Mammary epithelial cell (primary cell): ENCODE measurements at regions not wholly inside any gene's neighbourhood (a gene's known extent, or its start where the extent isn't known, plus 50 kb on each side); places are given as distances from the start of the nearest gene placed in this dataset.

Source experiments
- EZH2 ChIP-seq: IDR thresholded peaks from 2 replicates; pipeline ENCODE4 v1.6.1; 2012; ENCODE audit warnings: low read length, inconsistent platforms, borderline replicate concordance
- TF ChIP-seq, protein P1 (sequence below), 2 donors: IDR thresholded peaks in 1 of 2; conservative IDR thresholded peaks in 1 of 2; 2 replicates each; pipeline ENCODE4 v1.5.1; 2011 to 2012; ENCODE audit warnings: inconsistent platforms in 2 of 2, low read length in 2 of 2, mild to moderate bottlenecking in 2 of 2, control low read depth in 1 of 2, low read depth in 1 of 2; ENCODE audit not compliant: insufficient read depth in 1 of 2; ENCODE audit errors: extremely low read depth in 1 of 2

DNA sequence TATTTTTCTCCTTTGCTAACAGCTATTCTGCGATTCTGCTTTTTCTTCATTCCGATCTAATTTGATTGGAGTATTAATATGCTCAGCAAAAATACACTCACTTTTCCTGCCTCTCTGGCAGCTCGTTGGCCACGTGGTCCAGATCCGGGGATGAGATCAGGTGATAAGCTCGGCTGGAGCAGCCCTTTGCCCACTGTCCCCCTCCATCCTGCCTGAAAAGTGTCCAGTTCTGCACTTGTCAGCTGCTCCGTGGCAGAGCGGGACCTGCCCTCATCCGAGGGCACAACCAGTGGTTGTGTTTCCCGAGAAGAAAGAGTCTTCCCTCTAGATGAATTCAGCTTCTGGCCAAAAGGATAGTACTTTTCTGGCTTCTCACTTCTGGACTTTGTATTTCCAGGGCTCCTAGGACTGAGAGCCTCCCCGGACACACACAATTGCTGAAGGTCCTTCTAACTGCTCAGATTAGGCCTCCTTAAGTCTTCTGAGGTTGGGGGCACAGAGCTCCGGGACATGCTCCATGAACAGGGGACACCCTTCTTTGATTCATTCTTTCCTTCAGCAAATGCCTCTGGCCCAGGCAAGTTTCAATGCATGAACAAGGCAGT lies 103.9 kb upstream of the ALDH1A3 start:
- TF ChIP-seq, protein P1, sequence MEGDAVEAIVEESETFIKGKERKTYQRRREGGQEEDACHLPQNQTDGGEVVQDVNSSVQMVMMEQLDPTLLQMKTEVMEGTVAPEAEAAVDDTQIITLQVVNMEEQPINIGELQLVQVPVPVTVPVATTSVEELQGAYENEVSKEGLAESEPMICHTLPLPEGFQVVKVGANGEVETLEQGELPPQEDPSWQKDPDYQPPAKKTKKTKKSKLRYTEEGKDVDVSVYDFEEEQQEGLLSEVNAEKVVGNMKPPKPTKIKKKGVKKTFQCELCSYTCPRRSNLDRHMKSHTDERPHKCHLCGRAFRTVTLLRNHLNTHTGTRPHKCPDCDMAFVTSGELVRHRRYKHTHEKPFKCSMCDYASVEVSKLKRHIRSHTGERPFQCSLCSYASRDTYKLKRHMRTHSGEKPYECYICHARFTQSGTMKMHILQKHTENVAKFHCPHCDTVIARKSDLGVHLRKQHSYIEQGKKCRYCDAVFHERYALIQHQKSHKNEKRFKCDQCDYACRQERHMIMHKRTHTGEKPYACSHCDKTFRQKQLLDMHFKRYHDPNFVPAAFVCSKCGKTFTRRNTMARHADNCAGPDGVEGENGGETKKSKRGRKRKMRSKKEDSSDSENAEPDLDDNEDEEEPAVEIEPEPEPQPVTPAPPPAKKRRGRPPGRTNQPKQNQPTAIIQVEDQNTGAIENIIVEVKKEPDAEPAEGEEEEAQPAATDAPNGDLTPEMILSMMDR (conservative IDR thresholded peaks at IDR 0.05 in 1 of 2, IDR thresholded peaks at IDR 0.05 in 1 of 2; ENCODE audit: extremely low read depth in 1 of 2, insufficient read depth in 1 of 2, low read depth in 1 of 2, low read length in 2 of 2) = no peak
- no peak for TF ChIP-seq EZH2
